22Rv1 (cell line): ENCODE measurements at regions not wholly inside any gene's neighbourhood (a gene's known extent, or its start where the extent isn't known, plus 50 kb on each side); places are given as distances from the start of the nearest gene placed in this dataset.

Experiments used
- H3K27ac ChIP-seq: fragments of 450-650 bp; 2 replicates; pipeline ENCODE4 v1.5.1; 2017
- CTCF ChIP-seq: fragments of 450-650 bp; IDR thresholded peaks from 2 replicates; pipeline ENCODE4 v1.5.1; 2017; ENCODE audit warnings: mild to moderate bottlenecking
- ZFX ChIP-seq: fragments of 450-650 bp; IDR thresholded peaks from 2 replicates; pipeline ENCODE4 v1.6.1; 2017; ENCODE audit warnings: antibody characterized with exemption, borderline replicate concordance

DNA sequence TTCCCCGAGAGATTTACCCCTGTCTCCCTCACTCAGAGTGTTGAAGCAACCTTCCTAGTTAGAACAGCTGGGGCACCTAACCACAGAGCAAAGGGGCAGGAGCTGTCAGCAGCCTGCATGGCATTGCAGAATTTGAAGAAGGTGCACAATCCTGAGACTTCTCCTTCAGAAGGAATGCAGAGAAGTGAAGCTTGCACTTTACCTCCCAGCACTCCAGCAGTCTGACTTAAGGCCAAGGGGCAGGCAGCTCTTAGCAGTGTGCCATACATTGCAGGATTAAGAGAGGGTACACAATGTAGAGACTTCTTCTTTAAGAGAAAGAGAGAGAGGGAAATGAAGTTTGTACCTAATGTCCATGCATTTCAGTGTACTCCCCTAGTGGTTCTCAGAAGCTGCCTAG lies 236.0 kb upstream of the FBXL7 start:
- TF ChIP-seq CTCF = no peak
- TF ChIP-seq ZFX = no peak
- H3K27ac ChIP-seq = no peak overlapping the region

GRCh38 chr5:15263406-15263805 lies 236.6 kb upstream of the FBXL7 start:
- TF ChIP-seq ZFX = no peak
- no peak for TF ChIP-seq CTCF
- H3K27ac ChIP-seq = no peak overlapping the region

GRCh38 chr5:15261269-15261995 lies 238.5 kb upstream of the FBXL7 start:
- no peak for TF ChIP-seq CTCF
- no peak for TF ChIP-seq ZFX
- no peak overlapping the region for H3K27ac ChIP-seq

DNA sequence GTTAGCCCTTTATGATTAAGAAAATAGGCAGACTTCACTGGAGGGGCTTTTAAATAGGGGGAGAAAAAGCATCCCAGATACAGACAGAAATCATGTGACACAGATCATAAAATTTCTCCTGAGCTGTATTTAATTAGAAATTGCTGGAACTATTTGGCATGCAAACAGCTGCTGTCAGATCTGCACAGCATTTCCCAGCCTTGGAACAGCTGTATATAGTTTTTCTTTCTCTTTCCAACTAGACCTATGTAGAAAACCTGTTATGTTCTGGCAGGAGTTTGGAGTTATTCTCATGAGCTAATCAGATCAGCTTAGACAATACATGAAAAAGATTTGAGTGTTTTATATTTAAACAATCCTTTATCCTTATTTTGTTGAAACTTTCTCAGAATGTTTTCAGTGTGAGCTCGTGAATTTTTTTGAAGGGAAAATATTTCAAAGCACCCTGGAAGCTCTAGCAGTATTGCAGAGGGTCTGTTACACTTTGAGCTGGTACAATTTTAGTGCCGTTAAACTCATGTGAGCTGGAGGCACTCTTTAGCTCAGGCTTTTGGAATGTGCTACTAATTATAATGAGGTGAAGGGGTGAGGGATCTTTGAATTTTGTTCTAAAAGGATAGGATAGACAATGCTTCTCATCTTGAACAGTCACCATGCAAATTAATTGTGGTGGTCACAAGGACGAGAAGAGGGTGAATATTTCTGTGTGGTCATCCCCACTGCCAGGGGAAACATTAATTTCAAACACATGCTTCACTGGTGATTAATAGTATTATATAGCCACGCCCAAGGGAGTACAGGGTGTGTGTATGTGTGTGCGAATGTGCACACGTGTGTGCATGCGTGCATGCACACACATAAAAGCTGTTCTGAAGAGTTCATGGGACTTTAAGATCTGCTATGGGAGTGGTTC lies 239.4 kb upstream of the FBXL7 start:
- TF ChIP-seq CTCF (no peak), ZFX (no peak)
- H3K27ac ChIP-seq = no peak overlapping the region

DNA sequence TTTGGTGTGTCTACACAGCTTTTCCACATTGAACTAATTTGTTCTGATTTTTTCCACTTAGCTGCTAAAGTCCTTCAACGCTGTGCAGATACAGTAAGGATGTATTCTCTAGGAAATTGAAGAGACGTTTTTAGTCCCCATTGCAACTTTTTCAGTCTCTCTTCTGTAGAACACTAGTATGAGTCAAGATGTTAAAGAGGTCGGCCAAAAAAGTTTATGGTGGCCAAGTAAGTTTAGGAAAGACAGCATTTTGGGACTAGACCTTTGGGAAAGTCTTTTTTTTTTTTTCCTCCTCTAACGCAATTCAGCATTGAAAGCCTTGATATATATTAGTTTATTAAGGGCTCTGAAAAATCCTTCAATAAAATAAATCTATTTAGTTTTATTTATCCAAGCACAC lies 243.5 kb upstream of the FBXL7 start:
- TF ChIP-seq ZFX (no peak), CTCF (no peak)
- no peak overlapping the region for H3K27ac ChIP-seq

DNA sequence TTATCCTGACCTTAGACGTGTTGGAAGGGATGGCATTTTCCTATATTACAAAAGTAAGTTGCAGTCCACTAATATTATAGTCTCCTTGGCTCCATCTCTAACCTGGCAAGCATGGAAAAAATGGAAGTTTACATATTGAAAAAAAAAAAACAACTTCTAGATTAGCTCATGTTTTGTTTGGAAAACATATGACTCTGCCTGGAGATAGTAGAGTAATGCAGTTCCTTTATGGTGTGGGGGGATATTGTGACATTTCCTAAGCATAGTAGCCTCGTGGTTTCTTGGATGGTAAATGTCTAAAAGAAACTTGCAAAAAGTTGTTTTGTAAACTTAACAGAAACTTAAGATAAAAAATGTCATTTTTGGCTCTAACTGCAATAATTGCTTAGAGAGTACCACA lies 244.4 kb upstream of the FBXL7 start:
- no peak for TF ChIP-seq ZFX
- no peak for TF ChIP-seq CTCF
- no peak overlapping the region for H3K27ac ChIP-seq

- TF ChIP-seq CTCF (no peak), ZFX (no peak)
- H3K27ac ChIP-seq = no peak overlapping the region
Measured at GRCh38 chr5:15254607-15255006, 245.4 kb upstream of the FBXL7 start.
